Sigmoid colon (tissue), 4 donors: ENCODE measurements at regions not wholly inside any gene's neighbourhood (a gene's known extent, or its start where the extent isn't known, plus 50 kb on each side); places are given as distances from the start of the nearest gene placed in this dataset.

Experiments
- EP300 ChIP-seq, 4 donors: sonication (generic); formaldehyde crosslinking; IDR thresholded peaks; one replicate each; pipeline ENCODE4 v1.6.1; 2017; ENCODE audit warnings: antibody characterized with exemption in 4 of 4
- POLR2A ChIP-seq, 2 donors: fragments of 450-650 bp; IDR thresholded peaks; one replicate each; pipeline ENCODE4 v1.6.1; 2016; ENCODE audit warnings: antibody characterized with exemption in 2 of 2, mild to moderate bottlenecking in 2 of 2, moderate library complexity in 2 of 2
- POLR2AphosphoS5 ChIP-seq, 4 donors: sonication (generic); formaldehyde crosslinking; IDR thresholded peaks; one replicate each; pipeline ENCODE4 v1.6.1; 2017; ENCODE audit warnings: antibody characterized with exemption in 4 of 4
- TF ChIP-seq, protein P1 (sequence below), 4 experiments: fragments of 450-650 bp in 3 of 4; fragments of 200-600 bp in 1 of 4; IDR thresholded peaks; one replicate each; pipeline ENCODE4 v1.5.1; 2016 to 2019; ENCODE audit warnings: antibody characterized with exemption in 4 of 4, mild to moderate bottlenecking in 3 of 4, moderate library complexity in 2 of 4

DNA sequence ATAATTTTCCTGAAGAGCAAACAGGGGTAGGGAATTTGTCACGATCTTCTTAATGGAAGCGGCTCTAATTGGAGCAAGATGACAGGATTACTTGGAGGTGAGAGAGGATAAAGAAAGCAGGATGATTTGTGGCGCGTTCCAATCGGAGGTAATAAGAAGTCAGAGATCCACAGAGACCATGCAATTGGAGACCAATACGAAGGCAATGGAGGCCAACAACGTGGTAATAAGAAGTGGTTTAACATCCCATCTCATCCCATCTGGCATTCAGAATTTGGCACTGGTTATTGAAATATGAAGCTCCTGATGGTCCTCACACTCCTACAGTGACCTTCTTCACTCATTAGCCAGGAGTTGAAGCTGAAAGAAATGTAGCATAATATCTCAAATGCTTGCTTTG lies 130.6 kb downstream of the DLEU7 start:
- TF ChIP-seq, protein P1, sequence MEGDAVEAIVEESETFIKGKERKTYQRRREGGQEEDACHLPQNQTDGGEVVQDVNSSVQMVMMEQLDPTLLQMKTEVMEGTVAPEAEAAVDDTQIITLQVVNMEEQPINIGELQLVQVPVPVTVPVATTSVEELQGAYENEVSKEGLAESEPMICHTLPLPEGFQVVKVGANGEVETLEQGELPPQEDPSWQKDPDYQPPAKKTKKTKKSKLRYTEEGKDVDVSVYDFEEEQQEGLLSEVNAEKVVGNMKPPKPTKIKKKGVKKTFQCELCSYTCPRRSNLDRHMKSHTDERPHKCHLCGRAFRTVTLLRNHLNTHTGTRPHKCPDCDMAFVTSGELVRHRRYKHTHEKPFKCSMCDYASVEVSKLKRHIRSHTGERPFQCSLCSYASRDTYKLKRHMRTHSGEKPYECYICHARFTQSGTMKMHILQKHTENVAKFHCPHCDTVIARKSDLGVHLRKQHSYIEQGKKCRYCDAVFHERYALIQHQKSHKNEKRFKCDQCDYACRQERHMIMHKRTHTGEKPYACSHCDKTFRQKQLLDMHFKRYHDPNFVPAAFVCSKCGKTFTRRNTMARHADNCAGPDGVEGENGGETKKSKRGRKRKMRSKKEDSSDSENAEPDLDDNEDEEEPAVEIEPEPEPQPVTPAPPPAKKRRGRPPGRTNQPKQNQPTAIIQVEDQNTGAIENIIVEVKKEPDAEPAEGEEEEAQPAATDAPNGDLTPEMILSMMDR (IDR thresholded peaks at IDR 0.05), result no peak
- no peak for TF ChIP-seq POLR2A (IDR thresholded peaks at IDR 0.05)
- no peak for TF ChIP-seq POLR2AphosphoS5 (IDR thresholded peaks at IDR 0.05)
- no peak for TF ChIP-seq EP300 (IDR thresholded peaks at IDR 0.05)
